HL-60 (cell line): ENCODE measurements at regions not wholly inside any gene's neighbourhood (a gene's known extent, or its start where the extent isn't known, plus 50 kb on each side); places are given as distances from the start of the nearest gene placed in this dataset.
"Not testable (repeated sequence)": the region's sequence is repeated elsewhere in the genome, so short reads cannot be mapped to it uniquely, and the experiment has no call there.

Experiments
- DNase-seq, 2 experiments: peaks; one replicate each; pipeline ENCODE4 v3.0.0-alpha.2; 2010 to 2020; ENCODE audit warnings: low read depth in 1 of 2, low spot score in 1 of 2
- H3K27ac ChIP-seq: fragments of 250-450 bp; sonication (Bioruptor Pico); replicated peaks from 2 replicates; pipeline ENCODE4 v1.5.1; 2020; ENCODE audit warnings: mild to moderate bottlenecking, moderate library complexity
- H3K27me3 ChIP-seq: fragments of 250-450 bp; sonication (Bioruptor Pico); 2 replicates; pipeline ENCODE4 v1.5.1; 2021; ENCODE audit warnings: mild to moderate bottlenecking, moderate library complexity; ENCODE audit not compliant: insufficient read depth, poor library complexity, severe bottlenecking
- H3K4me3 ChIP-seq: replicated peaks from 2 replicates; pipeline ENCODE4 v1.5.1; 2011; ENCODE audit warnings: mild to moderate bottlenecking, control low read depth, low read length; ENCODE audit not compliant: insufficient read depth
- CTCF ChIP-seq: IDR thresholded peaks from one replicate; pipeline ENCODE4 v1.5.1; 2011; ENCODE audit warnings: low read length, control low read depth, inconsistent platforms; ENCODE audit not compliant: insufficient read depth
- GABPA ChIP-seq: IDR thresholded peaks from 2 replicates; pipeline ENCODE4 v1.6.1; 2012; ENCODE audit warnings: low read depth
- POLR2AphosphoS5 ChIP-seq: IDR thresholded peaks from 2 replicates; pipeline ENCODE4 v1.6.1; 2012; ENCODE audit warnings: low read depth
- SPI1 ChIP-seq: IDR thresholded peaks from 2 replicates; pipeline ENCODE4 v1.6.1; 2012; ENCODE audit warnings: low read depth, mild to moderate bottlenecking, borderline replicate concordance
- TF ChIP-seq, protein P1 (sequence below): IDR thresholded peaks from 2 replicates; pipeline ENCODE4 v1.6.1; 2012; ENCODE audit warnings: low read depth; ENCODE audit not compliant: insufficient replicate concordance

GRCh38 chr21:14012409-14012808, 198.3 kb downstream of the LIPI start:
- DNase-seq: no peak
- Histone ChIP-seq H3K27me3 (no peaks in the 10 kb centered on the region), H3K27ac (no peak overlapping the region), H3K4me3 (no peak overlapping the region)
- TF ChIP-seq SPI1: no peak
- TF ChIP-seq GABPA: no peak
- no peak for TF ChIP-seq POLR2AphosphoS5
- TF ChIP-seq CTCF: no peak
- TF ChIP-seq, protein P1, sequence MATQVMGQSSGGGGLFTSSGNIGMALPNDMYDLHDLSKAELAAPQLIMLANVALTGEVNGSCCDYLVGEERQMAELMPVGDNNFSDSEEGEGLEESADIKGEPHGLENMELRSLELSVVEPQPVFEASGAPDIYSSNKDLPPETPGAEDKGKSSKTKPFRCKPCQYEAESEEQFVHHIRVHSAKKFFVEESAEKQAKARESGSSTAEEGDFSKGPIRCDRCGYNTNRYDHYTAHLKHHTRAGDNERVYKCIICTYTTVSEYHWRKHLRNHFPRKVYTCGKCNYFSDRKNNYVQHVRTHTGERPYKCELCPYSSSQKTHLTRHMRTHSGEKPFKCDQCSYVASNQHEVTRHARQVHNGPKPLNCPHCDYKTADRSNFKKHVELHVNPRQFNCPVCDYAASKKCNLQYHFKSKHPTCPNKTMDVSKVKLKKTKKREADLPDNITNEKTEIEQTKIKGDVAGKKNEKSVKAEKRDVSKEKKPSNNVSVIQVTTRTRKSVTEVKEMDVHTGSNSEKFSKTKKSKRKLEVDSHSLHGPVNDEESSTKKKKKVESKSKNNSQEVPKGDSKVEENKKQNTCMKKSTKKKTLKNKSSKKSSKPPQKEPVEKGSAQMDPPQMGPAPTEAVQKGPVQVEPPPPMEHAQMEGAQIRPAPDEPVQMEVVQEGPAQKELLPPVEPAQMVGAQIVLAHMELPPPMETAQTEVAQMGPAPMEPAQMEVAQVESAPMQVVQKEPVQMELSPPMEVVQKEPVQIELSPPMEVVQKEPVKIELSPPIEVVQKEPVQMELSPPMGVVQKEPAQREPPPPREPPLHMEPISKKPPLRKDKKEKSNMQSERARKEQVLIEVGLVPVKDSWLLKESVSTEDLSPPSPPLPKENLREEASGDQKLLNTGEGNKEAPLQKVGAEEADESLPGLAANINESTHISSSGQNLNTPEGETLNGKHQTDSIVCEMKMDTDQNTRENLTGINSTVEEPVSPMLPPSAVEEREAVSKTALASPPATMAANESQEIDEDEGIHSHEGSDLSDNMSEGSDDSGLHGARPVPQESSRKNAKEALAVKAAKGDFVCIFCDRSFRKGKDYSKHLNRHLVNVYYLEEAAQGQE: no peak

- not testable (repeated sequence) for H3K27ac ChIP-seq, DNase-seq, H3K4me3 ChIP-seq, H3K27me3 ChIP-seq
Observed at GRCh38 chr21:14011751-14012150, 199.0 kb downstream of the LIPI start.

DNA sequence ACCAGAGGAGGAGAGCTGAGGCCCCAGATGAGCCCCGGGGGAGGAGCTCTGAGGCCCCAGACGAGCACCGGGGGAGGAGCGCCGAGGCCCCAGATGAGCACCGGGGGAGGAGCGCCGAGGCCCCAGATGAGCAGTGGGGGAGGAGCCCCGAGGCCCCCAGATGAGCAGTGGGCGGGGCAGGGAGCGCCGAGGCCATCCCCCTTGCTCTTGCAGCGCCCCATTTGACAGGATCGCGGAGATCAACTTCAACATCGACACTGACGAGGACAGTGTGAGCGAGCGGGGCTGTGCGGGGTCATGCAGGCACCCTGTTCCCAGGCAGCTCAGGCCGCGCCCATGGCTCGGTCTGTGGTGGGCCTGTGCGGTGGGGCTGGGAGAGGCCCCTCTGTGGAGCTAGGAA, 199.6 kb downstream of the LIPI start:
- not testable (repeated sequence) for H3K27ac ChIP-seq, DNase-seq, H3K27me3 ChIP-seq, H3K4me3 ChIP-seq

DNA sequence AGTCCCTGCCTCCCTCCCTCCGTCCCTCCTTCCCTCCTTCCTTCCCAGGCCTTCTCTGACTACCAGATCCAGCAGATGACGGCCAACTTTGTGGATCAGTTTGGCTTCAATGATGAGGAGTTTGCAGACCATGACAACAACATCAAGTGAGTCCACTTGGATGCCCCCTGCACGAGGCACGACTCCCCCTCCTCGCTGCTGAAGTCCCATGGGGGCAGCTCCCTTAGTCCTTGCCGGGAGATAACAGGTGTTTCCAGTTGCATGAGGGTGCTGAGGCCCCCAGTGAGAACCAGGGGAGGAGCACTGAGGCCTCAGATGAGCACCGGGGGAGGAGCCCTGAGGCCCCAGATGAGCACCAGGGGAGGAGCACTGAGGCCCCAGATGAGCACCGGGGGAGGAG, 200.0 kb downstream of the LIPI start:
- no peak overlapping the region for H3K27ac ChIP-seq
- DNase-seq: no peak
- H3K4me3 ChIP-seq: no peak overlapping the region
- TF ChIP-seq POLR2AphosphoS5: no peak
- TF ChIP-seq GABPA: no peak
- no peak for TF ChIP-seq CTCF
- TF ChIP-seq, protein P1: no peak
- no peak for TF ChIP-seq SPI1
- H3K27me3 ChIP-seq: no peaks in the 10 kb centered on the region

DNA sequence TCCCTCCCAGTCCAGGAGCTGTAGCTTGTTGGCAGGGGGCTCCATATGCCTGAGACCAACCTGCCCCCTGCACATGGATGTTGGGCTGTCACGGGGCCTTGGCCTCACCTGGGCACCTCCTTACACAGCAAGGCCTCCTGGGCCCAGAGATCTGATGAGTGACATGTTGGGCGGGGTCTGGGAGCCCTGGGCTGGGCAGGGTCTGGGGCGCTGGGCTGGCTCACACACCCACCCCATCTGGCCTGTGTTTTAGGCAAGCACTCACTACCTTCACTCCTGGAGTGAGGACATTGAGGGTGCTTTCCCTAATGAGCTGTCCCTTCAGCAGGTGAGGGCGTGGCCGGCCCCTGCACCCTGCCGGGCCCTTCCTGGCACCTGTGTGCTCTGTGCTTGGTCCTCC, 200.8 kb downstream of the LIPI start:
- H3K4me3 ChIP-seq, H3K27ac ChIP-seq, DNase-seq, H3K27me3 ChIP-seq: not testable (repeated sequence)

GRCh38 chr21:14009238-14009981, 201.3 kb downstream of the LIPI start:
- not testable (repeated sequence) for H3K4me3 ChIP-seq, H3K27ac ChIP-seq, DNase-seq, H3K27me3 ChIP-seq

DNA sequence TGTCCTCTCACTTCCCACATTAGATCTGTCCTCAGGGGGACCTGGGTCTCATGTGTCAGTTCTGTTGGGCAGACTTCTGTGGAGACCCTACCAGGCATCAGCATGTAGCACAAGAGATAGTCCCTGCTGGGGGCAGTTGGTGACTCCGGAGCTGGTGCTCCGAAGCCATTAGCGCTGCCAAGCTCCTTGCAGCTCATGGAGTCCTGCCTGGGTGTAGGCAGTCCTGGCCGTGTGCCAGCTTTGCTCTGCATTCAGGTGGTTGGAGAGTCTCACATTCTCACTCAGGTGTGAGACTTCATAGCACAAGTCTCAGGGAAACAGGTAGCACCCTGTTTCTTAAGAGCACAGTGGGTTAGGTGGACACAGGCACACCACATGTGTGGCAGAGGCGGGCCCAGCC, 202.3 kb downstream of the LIPI start:
- H3K27ac ChIP-seq, H3K4me3 ChIP-seq, DNase-seq, H3K27me3 ChIP-seq: not testable (repeated sequence)

DNA sequence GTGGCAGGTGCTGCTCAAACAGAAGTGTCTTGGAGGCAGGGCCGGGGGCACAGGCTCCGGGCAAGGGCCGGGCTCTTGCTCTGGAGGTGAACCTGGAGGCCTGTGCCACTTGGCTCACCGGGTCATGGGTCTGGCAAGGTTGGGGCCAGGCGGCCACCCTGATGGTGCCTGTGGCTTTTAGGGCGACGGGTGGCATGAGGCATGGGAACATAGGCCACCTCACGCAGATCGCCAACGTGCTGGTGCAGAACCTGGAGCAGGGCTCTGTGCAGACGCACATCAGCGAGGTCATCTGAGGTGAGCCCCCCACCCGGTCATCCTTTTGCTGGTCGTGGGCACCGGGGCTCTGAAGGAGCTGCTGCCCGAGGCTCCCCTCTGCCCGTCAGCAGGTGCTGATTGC, 202.7 kb downstream of the LIPI start:
- H3K27ac ChIP-seq, DNase-seq, H3K4me3 ChIP-seq, H3K27me3 ChIP-seq: not testable (repeated sequence)

GRCh38 chr21:14006144-14006543, 204.6 kb downstream of the LIPI start:
- not testable (repeated sequence) for H3K27me3 ChIP-seq, H3K27ac ChIP-seq, DNase-seq, H3K4me3 ChIP-seq
